ENCODE measurements at regions not wholly inside any gene's neighbourhood (a gene's known extent, or its start where the extent isn't known, plus 50 kb on each side); places are given as distances from the start of the nearest gene placed in this dataset.
A peak's percentile ranks its signal among the peaks of the same experiment; 100 is the strongest.

DNA sequence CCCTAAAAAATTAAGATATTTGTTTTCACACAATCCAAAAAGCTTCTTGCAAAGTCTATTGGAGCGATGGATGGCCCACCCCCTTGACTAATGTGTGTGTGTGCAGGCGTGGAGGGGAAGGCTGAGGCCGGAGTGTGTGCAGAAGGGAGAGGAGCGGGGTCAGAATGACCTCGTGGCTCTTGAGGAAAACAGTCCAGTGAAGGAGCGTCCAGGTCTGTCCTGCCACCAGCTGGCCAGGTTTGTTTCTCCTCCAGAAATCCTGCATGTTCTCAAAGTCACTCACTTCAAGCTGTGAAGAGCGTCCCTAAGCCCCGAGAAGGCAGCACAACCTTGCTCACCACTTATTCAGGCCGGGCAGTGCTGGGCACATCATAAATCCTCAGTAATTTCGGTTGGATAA is 69.5 kb upstream of the SSX2IP start:
- Mint-ChIP-seq H3K4me1 (peaks cover 17% of the 10 kb centered on the region), H3K9me3 (no peaks in the 10 kb centered on the region), H3K4me3 (no peak overlapping the region), H3K27me3 (peaks cover 17% of the 10 kb centered on the region), H3K27ac (no peak overlapping the region)
- ATAC-seq = no peak
- DNase-seq = no peak

- Mint-ChIP-seq H3K4me3 (peak overlapping the region; percentile 65 to 80), H3K27me3 (peaks cover 17% of the 10 kb centered on the region), H3K9me3 (no peaks in the 10 kb centered on the region), H3K4me1 (peaks cover 17% of the 10 kb centered on the region), H3K27ac (peak overlapping the region in 1 of 2 donors; percentile 13)
- DNase-seq = no peak
- ATAC-seq = peak; percentile 58
These were observed 68.8 kb upstream of the SSX2IP start for GRCh38 chr1:84758968-84759491.

DNA sequence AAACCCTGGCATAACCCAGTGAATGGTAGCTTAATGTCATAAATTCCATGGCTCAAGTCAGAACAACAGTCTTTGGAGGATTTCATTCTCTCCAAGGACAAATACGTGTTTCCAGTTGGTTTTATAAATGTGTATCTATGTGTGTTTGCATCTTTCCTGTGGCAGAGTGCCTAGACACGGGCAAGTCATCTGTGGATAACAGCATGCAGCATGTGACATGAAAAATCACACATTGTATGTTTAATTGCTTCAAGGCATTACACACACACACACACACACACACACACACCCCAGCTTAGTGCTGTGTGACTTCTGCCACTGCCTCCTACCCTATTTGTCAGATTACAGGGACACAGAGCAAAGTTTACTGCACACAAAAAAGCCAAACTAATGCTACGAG is 68.2 kb upstream of the SSX2IP start:
- Mint-ChIP-seq H3K4me1 (peaks cover 19% of the 10 kb centered on the region), H3K27me3 (peaks cover 19% of the 10 kb centered on the region), H3K4me3 (no peak overlapping the region), H3K27ac (no peak overlapping the region), H3K9me3 (no peaks in the 10 kb centered on the region)
- no peak for ATAC-seq
- DNase-seq = no peak

GRCh38 chr1:84757301-84757700 is 67.0 kb upstream of the SSX2IP start:
- no peak overlapping the region for H3K27ac Mint-ChIP-seq
- peaks cover 22% of the 10 kb centered on the region for H3K4me1 Mint-ChIP-seq
- DNase-seq (no peak), ATAC-seq (no peak)
- no peaks in the 10 kb centered on the region for H3K9me3 Mint-ChIP-seq
- H3K4me3 Mint-ChIP-seq = no peak overlapping the region
- H3K27me3 Mint-ChIP-seq = peaks cover 30% of the 10 kb centered on the region

DNA sequence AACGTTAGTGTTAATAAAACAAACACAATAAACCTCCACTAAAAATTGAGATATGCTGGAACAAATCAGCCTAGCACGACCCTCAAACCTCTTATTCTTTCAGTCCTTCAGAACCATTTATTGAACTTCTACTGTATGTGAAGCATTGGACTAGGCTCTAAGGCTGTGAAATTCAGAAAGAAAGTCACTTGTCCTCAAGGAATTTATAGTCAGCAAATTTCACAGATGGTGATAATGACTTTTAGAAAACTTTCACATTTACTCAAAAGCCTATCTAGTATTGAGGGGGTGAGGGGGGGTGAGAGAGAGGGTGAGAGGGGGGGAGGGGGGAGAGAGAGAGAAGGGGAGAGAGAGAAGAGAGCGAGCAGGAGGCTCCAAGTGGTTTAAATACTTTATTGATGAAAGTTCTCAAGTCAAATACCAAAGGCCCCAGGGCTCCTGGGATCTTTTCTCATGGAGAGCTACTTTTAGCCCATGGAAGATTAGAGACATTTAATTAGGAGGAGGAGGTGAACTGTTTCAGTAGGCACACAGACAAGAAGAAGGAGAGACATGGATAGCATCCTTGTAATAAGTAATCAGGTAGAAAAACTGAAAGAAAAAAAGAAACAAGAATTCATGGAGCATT is 66.3 kb upstream of the SSX2IP start:
- peaks cover 33% of the 10 kb centered on the region for H3K27me3 Mint-ChIP-seq
- peaks cover 22% of the 10 kb centered on the region for H3K4me1 Mint-ChIP-seq
- H3K9me3 Mint-ChIP-seq = no peaks in the 10 kb centered on the region
- no peak overlapping the region for H3K27ac Mint-ChIP-seq
- no peak for ATAC-seq
- no peak for DNase-seq
- H3K4me3 Mint-ChIP-seq = no peak overlapping the region

DNA sequence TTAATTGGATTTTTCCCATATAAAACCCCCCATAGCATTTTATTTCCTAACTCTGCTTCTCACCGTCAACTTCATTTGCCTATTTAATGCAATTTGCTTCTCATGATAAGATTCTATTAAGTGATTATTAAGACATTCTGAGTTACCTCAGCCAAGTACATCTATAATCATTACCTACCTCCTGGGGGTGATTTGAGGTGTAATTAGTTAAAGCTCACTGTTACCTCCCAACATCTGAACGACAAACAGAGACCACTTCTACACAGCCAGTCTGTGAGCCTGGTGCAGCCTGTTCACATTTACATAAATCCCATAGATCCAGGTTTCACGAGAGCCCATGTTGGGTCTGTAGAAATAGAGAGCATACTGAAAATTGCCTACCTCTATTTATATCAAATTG is 65.7 kb upstream of the SSX2IP start:
- Mint-ChIP-seq H3K9me3 (no peaks in the 10 kb centered on the region), H3K27ac (no peak overlapping the region), H3K4me3 (no peak overlapping the region), H3K27me3 (peaks cover 34% of the 10 kb centered on the region), H3K4me1 (peaks cover 22% of the 10 kb centered on the region)
- no peak for ATAC-seq
- DNase-seq = no peak

- Mint-ChIP-seq H3K27me3 (peaks cover 42% of the 10 kb centered on the region), H3K4me1 (peaks cover 22% of the 10 kb centered on the region), H3K27ac (no peak overlapping the region), H3K4me3 (no peak overlapping the region), H3K9me3 (no peaks in the 10 kb centered on the region)
- ATAC-seq (no peak), DNase-seq (no peak)
These were observed 65.0 kb upstream of the SSX2IP start for GRCh38 chr1:84755216-84755615.

DNA sequence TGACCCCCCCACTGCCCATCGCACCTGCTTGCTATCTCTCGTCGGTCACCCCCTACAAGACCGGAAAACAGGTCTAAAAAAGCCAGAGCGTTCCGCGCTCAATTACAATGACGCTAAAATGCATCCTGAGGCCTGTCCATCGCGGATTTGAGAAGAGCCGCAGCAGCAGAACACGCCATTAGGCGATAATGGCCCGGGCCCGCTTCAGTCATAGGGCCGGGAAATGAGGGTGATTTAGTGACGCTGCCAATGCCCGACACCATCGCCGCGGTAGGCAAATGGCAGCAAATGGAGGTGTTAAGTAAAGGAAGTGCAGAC is 64.1 kb upstream of the SSX2IP start:
- ATAC-seq = no peak
- Mint-ChIP-seq H3K4me1 (peaks cover 22% of the 10 kb centered on the region), H3K27me3 (peaks cover 38% of the 10 kb centered on the region), H3K9me3 (no peaks in the 10 kb centered on the region), H3K4me3 (no peak overlapping the region), H3K27ac (no peak overlapping the region)
- no peak for DNase-seq

- H3K4me3 Mint-ChIP-seq = no peak overlapping the region
- peaks cover 16% of the 10 kb centered on the region for H3K4me1 Mint-ChIP-seq
- ATAC-seq = peak; percentile 88
- peaks cover 32% of the 10 kb centered on the region for H3K27me3 Mint-ChIP-seq
- peak overlapping the region in 1 of 2 donors; percentile 19 for H3K27ac Mint-ChIP-seq
- H3K9me3 Mint-ChIP-seq = no peaks in the 10 kb centered on the region
- DNase-seq = peak; percentile 65 to 66
These were observed 63.5 kb upstream of the SSX2IP start for GRCh38 chr1:84753516-84754385.

- ATAC-seq (no peak), DNase-seq (no peak)
- Mint-ChIP-seq H3K27ac (no peak overlapping the region), H3K4me3 (no peak overlapping the region), H3K9me3 (no peaks in the 10 kb centered on the region), H3K4me1 (peaks cover 8% of the 10 kb centered on the region), H3K27me3 (peaks cover 30% of the 10 kb centered on the region)
These were observed 60.0 kb upstream of the SSX2IP start for GRCh38 chr1:84750110-84750730.

GRCh38 chr1:84749427-84749826 is 59.2 kb upstream of the SSX2IP start:
- no peaks in the 10 kb centered on the region for H3K9me3 Mint-ChIP-seq
- no peak overlapping the region for H3K4me3 Mint-ChIP-seq
- H3K27me3 Mint-ChIP-seq = peaks cover 30% of the 10 kb centered on the region
- H3K27ac Mint-ChIP-seq = no peak overlapping the region
- no peak for ATAC-seq
- peaks cover 5% of the 10 kb centered on the region for H3K4me1 Mint-ChIP-seq
- DNase-seq = no peak

DNA sequence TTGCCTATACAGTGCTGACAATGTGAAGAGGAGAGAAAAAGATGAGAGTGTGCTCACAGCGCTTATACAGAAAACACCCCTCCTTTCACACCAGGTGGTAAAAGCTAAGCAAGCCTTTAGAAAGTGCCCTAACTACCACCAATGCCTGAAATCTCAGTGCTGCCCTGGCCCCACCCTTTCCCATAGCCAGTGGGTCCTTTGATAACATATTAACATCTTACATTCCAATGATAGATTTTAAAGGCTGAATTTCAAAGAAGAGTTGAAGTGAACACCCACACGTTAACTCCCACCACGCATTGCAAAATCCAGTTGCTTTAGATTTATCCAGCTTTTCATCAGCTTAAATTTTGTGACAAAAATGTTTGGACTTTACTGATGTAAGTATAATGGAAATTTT is 58.1 kb upstream of the SSX2IP start:
- no peak for ATAC-seq
- Mint-ChIP-seq H3K27me3 (peaks cover 27% of the 10 kb centered on the region), H3K27ac (no peak overlapping the region), H3K4me3 (no peak overlapping the region), H3K9me3 (no peaks in the 10 kb centered on the region), H3K4me1 (peaks cover 8% of the 10 kb centered on the region)
- DNase-seq = no peak

DNA sequence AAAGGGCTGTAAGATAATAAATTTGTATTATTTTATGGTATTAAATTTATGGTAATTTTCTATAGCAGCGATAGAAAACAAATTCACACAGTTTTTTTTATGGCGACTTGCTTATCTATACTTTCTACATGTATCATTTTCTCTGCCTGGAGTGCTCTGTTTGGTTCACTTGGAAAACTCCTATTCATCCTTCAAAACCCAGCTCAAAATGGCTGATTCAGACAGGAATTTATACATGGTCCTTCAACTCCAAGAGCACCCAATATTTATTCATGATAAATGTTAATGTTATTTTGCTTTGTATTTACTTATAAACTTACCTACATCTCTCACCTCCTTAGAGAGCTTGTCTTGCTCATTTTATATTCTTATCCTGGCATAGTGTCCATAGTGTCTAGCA is 55.6 kb upstream of the SSX2IP start:
- Mint-ChIP-seq H3K4me3 (no peak overlapping the region), H3K4me1 (peaks cover 14% of the 10 kb centered on the region), H3K27me3 (peaks cover 12% of the 10 kb centered on the region), H3K27ac (no peak overlapping the region), H3K9me3 (no peaks in the 10 kb centered on the region)
- no peak for ATAC-seq
- no peak for DNase-seq

DNA sequence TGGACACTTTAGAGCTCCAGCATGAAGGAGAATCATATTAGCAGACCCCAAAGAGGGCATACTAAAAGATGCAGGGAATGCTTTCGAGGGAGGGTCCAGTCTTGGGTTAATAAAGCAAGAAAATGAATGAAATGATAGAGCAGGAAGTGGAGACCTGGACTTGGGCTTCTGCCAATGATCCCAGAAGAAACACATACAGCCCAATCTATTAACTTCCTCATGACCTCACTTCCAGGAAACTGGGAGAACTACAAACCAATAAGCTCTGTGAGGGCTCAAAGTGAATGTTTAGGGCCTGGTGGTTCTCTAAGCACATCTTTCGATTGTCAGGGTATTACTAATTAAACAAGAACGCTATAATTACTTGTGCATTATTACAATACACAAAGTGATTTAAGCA is 53.6 kb upstream of the SSX2IP start:
- Mint-ChIP-seq H3K4me3 (no peak overlapping the region), H3K9me3 (no peaks in the 10 kb centered on the region), H3K4me1 (peaks cover 14% of the 10 kb centered on the region), H3K27me3 (no peaks in the 10 kb centered on the region), H3K27ac (no peak overlapping the region)
- no peak for ATAC-seq
- DNase-seq = no peak

GRCh38 chr1:84742653-84743052 is 52.4 kb upstream of the SSX2IP start:
- H3K4me3 Mint-ChIP-seq = no peak overlapping the region
- H3K27ac Mint-ChIP-seq = no peak overlapping the region
- no peaks in the 10 kb centered on the region for H3K27me3 Mint-ChIP-seq
- H3K4me1 Mint-ChIP-seq = peaks cover 14% of the 10 kb centered on the region
- DNase-seq (peak in 1 of 2 donors; percentile 18), ATAC-seq (peak; percentile 82)
- H3K9me3 Mint-ChIP-seq = no peaks in the 10 kb centered on the region

All from stimulated activated naive CD8-positive, alpha-beta T cell treated with anti-CD3 and anti-CD28 coated beads, Interleukin-15, amount 100 ng/mL, for 72 hours (primary cell).